ENCODE measurements at regions not wholly inside any gene's neighbourhood (a gene's known extent, or its start where the extent isn't known, plus 50 kb on each side); places are given as distances from the start of the nearest gene placed in this dataset.

DNA sequence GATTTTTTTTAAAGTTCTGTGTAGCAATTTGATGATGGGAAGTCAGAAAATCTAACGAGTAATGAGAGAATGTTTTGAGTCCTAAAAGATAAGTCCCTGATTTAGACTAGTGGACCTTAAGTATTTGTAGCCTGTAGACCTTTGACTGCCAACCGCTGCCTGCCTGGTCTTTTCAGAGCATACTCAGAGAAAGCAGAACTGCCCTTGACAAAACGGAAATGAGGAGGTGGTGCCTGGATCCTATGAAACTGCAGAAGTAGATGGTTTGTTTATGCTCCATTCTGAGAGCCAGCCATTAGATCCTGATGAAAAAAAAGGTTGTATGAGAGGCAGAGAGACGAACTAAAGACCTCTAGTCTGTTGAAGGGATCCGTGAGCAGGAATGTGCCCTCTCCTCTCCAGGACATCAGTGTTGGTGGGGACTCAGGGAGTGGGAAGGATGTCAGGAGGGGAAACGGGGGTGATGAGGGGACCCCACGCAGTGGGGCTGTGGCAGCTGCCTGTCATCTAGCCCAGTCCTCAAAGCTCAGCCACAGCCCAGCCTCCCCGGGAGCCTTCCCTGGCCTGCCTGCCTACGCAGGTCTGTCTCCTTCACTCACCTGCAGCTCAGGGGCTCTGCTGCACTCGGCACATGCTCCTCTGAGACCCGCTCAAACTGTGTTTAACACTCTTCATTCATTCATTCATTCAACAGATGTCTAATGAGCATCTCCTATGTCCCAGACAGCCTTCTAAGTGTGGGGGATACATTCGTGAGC, 447.5 kb downstream of the AACS start:
- TF ChIP-seq, protein P1, sequence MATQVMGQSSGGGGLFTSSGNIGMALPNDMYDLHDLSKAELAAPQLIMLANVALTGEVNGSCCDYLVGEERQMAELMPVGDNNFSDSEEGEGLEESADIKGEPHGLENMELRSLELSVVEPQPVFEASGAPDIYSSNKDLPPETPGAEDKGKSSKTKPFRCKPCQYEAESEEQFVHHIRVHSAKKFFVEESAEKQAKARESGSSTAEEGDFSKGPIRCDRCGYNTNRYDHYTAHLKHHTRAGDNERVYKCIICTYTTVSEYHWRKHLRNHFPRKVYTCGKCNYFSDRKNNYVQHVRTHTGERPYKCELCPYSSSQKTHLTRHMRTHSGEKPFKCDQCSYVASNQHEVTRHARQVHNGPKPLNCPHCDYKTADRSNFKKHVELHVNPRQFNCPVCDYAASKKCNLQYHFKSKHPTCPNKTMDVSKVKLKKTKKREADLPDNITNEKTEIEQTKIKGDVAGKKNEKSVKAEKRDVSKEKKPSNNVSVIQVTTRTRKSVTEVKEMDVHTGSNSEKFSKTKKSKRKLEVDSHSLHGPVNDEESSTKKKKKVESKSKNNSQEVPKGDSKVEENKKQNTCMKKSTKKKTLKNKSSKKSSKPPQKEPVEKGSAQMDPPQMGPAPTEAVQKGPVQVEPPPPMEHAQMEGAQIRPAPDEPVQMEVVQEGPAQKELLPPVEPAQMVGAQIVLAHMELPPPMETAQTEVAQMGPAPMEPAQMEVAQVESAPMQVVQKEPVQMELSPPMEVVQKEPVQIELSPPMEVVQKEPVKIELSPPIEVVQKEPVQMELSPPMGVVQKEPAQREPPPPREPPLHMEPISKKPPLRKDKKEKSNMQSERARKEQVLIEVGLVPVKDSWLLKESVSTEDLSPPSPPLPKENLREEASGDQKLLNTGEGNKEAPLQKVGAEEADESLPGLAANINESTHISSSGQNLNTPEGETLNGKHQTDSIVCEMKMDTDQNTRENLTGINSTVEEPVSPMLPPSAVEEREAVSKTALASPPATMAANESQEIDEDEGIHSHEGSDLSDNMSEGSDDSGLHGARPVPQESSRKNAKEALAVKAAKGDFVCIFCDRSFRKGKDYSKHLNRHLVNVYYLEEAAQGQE (IDR thresholded peaks at IDR 0.05; ENCODE audit: low read depth): no peak
- TF ChIP-seq TAF1 (IDR thresholded peaks at IDR 0.05; ENCODE audit: low read depth): no peak
